Suprapubic skin (tissue), 4 donors: ENCODE measurements at regions not wholly inside any gene's neighbourhood (a gene's known extent, or its start where the extent isn't known, plus 50 kb on each side); places are given as distances from the start of the nearest gene placed in this dataset.

ENCODE experiments used
- DNase-seq, 2 donors: peaks; one replicate each; pipeline ENCODE4 v3.0.0-alpha.2; 2019; ENCODE audit warnings: low spot score in 2 of 2
- H3K27ac ChIP-seq: fragments of 200-600 bp; sonication (generic); one replicate; pipeline ENCODE4 v1.5.1; 2019
- H3K27me3 ChIP-seq: fragments of 200-600 bp; sonication (generic); one replicate; pipeline ENCODE4 v1.5.1; 2019
- H3K36me3 ChIP-seq: fragments of 200-600 bp; sonication (generic); one replicate; pipeline ENCODE4 v1.5.1; 2019
- H3K4me1 ChIP-seq: fragments of 200-600 bp; sonication (generic); one replicate; pipeline ENCODE4 v1.5.1; 2019
- H3K4me3 ChIP-seq: fragments of 200-600 bp; sonication (generic); one replicate; pipeline ENCODE4 v1.5.1; 2019; ENCODE audit warnings: mild to moderate bottlenecking
- H3K9me3 ChIP-seq: fragments of 200-600 bp; sonication (generic); one replicate; pipeline ENCODE4 v1.5.1; 2019
- EP300 ChIP-seq: sonication (generic); formaldehyde crosslinking; IDR thresholded peaks from one replicate; pipeline ENCODE4 v1.6.1; 2017; ENCODE audit warnings: antibody characterized with exemption
- POLR2A ChIP-seq, 2 donors: fragments of 450-650 bp; IDR thresholded peaks; one replicate each; pipeline ENCODE4 v1.6.1; 2017; ENCODE audit warnings: antibody characterized with exemption in 2 of 2, mild to moderate bottlenecking in 2 of 2, moderate library complexity in 2 of 2
- POLR2AphosphoS5 ChIP-seq, 3 donors: sonication (generic); formaldehyde crosslinking; IDR thresholded peaks; one replicate each; pipeline ENCODE4 v1.6.1; 2017; ENCODE audit warnings: antibody characterized with exemption in 3 of 3
- WGBS: methylation state at CpG from one replicate; pipeline ENCODE4 v1.1.5; 2018; 5-methylcytosine and 5-hydroxymethylcytosine counted together
- TF ChIP-seq, protein P1 (sequence below), 2 donors: fragments of 200-600 bp in 1 of 2; fragments of 450-650 bp in 1 of 2; sonication (generic) in 1 of 2; IDR thresholded peaks; one replicate each; pipeline ENCODE4 v1.5.1; 2016 to 2019; ENCODE audit warnings: antibody characterized with exemption in 2 of 2, mild to moderate bottlenecking in 1 of 2, moderate library complexity in 1 of 2

DNA sequence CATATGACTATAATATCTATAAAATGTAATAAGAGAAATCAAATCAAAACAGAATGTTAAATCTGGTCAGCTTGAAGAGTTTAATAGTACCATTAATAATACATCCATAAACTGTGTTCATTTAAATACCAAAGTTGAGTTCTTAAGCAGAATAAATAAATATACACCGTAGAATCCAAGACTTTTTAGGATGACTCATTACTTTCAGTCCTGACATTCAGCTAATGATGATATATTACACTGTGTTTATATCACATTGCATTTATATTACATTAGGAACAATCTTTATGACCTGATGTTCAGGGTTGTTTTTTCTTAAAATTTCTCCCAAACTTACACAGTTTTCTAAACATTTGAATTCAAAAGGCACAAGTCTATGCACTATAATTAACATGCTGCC, 331.3 kb downstream of the SS18 start:
- DNase-seq: no peak
- Histone ChIP-seq H3K4me1 (no peaks in the 10 kb centered on the region), H3K27ac (no peak overlapping the region), H3K36me3 (no peaks in the 10 kb centered on the region), H3K9me3 (no peaks in the 10 kb centered on the region), H3K4me3 (no peak overlapping the region), H3K27me3 (no peaks in the 10 kb centered on the region)
- WGBS: 22% methylated on average over 1 of the region's 1 CpG
- TF ChIP-seq, protein P1, sequence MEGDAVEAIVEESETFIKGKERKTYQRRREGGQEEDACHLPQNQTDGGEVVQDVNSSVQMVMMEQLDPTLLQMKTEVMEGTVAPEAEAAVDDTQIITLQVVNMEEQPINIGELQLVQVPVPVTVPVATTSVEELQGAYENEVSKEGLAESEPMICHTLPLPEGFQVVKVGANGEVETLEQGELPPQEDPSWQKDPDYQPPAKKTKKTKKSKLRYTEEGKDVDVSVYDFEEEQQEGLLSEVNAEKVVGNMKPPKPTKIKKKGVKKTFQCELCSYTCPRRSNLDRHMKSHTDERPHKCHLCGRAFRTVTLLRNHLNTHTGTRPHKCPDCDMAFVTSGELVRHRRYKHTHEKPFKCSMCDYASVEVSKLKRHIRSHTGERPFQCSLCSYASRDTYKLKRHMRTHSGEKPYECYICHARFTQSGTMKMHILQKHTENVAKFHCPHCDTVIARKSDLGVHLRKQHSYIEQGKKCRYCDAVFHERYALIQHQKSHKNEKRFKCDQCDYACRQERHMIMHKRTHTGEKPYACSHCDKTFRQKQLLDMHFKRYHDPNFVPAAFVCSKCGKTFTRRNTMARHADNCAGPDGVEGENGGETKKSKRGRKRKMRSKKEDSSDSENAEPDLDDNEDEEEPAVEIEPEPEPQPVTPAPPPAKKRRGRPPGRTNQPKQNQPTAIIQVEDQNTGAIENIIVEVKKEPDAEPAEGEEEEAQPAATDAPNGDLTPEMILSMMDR (IDR thresholded peaks at IDR 0.05): no peak
- TF ChIP-seq EP300 (no peak), POLR2AphosphoS5 (IDR thresholded peaks at IDR 0.05) (no peak), POLR2A (IDR thresholded peaks at IDR 0.05) (no peak)

DNA sequence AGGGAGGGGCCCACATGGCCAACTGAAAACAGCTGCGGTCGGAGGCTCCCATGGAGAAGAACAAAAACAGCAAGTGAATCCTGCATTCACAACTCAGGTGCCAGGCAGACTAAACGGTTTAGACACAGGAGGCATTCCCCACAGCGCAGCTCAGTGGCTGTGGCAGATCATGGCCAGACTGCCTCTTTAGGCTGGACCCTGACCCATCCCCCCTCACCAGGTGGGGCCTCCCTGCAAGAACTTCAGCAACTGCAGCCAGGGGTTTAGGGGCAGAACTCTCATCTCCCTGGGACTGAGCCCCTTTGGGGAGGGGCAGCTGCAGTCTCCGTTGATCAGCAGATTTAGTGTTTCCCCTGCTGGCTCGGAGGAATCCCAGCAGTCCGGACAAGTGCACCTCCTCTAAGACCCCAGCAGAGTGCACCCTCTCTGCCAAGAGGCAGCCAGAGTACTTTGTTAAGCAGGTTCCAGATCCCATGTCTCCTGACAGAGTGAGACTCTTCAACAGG, 346.7 kb downstream of the SS18 start:
- no peak overlapping the region for H3K27ac ChIP-seq
- H3K27me3 ChIP-seq: no peaks in the 10 kb centered on the region
- no peak overlapping the region for H3K4me3 ChIP-seq
- TF ChIP-seq POLR2AphosphoS5 (IDR thresholded peaks at IDR 0.05): no peak
- no peak for TF ChIP-seq POLR2A (IDR thresholded peaks at IDR 0.05)
- TF ChIP-seq EP300: no peak
- TF ChIP-seq, protein P1 (IDR thresholded peaks at IDR 0.05): no peak
- H3K4me1 ChIP-seq: no peaks in the 10 kb centered on the region
- DNase-seq: no peak
- no peaks in the 10 kb centered on the region for H3K36me3 ChIP-seq
- 69% methylated on average over 7 of the region's 7 CpGs for WGBS
- H3K9me3 ChIP-seq: no peaks in the 10 kb centered on the region

DNA sequence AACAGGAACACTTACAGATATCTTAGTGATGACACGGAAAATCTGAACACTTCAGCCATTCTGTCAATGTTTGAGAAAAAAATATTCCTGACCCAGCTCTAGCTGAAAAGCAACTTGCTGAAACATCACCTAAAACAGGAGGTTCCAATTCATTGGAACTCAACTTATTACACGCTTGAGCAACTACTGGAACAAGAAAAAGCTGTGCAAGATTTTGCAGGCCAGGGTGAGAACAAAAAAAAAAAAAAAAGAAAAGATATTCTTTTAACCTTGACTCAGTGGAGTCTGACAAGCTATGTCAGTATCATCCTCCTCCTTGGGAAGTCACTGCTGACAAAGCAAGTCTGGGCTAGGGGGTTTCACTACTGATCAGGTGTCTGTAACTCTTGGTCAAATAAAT, 351.0 kb downstream of the SS18 start:
- H3K4me1 ChIP-seq: no peaks in the 10 kb centered on the region
- peaks cover 2% of the 10 kb centered on the region for H3K27me3 ChIP-seq
- no peak for DNase-seq
- no peak for TF ChIP-seq POLR2AphosphoS5 (IDR thresholded peaks at IDR 0.05)
- no peak for TF ChIP-seq POLR2A (IDR thresholded peaks at IDR 0.05)
- TF ChIP-seq EP300: no peak
- TF ChIP-seq, protein P1 (IDR thresholded peaks at IDR 0.05): no peak
- H3K9me3 ChIP-seq: no peaks in the 10 kb centered on the region
- 93% methylated on average over 2 of the region's 2 CpGs for WGBS
- H3K27ac ChIP-seq: no peak overlapping the region
- H3K36me3 ChIP-seq: no peaks in the 10 kb centered on the region
- no peak overlapping the region for H3K4me3 ChIP-seq

DNA sequence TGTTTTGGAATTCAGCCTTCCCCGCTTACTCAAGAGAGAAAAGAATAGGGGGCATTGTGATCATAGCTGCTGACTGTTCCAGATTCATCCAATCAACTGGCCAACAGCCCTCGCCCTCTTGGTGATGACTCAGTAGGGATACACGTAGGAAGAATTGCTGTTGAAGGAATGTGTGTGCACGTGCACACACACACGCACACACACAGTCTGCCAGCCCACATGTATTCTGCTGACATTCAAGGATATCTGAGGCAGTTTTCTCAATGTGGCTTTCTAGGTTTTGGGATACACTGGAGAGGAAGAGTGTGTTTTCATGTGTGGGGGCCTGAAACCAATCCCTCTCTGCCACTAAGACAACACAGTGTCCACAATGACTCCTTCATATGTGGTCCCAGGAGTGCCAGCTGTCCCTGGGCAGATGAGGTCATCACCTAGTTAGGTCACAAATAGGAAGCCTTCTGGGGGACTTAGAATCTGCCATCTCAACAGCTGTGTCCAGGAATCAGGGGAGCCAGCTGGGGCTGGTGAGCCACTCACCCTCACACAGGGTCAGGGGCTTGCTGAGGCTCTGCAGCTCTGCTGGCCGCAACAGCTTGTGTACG, 352.6 kb downstream of the SS18 start:
- TF ChIP-seq EP300 (no peak), POLR2A (IDR thresholded peaks at IDR 0.05) (no peak), POLR2AphosphoS5 (IDR thresholded peaks at IDR 0.05) (no peak)
- no peaks in the 10 kb centered on the region for H3K36me3 ChIP-seq
- peaks cover 2% of the 10 kb centered on the region for H3K27me3 ChIP-seq
- H3K4me1 ChIP-seq: no peaks in the 10 kb centered on the region
- no peaks in the 10 kb centered on the region for H3K9me3 ChIP-seq
- no peak for DNase-seq
- no peak overlapping the region for H3K27ac ChIP-seq
- WGBS: 45% methylated on average over 7 of the region's 7 CpGs
- H3K4me3 ChIP-seq: no peak overlapping the region

DNA sequence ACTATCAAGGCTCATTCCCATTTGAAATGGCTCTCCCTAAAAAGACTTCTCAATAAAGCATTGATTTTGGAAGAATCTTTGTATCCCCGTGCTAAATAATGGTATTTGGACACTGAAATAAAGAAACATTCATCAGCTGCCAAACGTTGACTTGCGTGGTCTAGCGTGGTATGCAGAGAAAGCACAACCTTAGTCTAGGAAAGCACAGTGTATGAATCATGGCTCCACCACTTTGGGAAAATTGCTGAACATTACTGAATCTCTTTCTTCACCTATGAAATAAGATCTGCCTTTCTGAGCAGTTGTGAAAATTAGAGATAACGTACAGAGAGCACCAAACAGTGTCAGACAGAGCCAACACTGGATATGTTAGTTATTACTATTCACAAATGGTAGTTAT, 353.9 kb downstream of the SS18 start:
- Histone ChIP-seq H3K27me3 (peaks cover 2% of the 10 kb centered on the region), H3K27ac (no peak overlapping the region), H3K4me3 (no peak overlapping the region), H3K9me3 (no peaks in the 10 kb centered on the region), H3K4me1 (no peaks in the 10 kb centered on the region), H3K36me3 (no peaks in the 10 kb centered on the region)
- TF ChIP-seq POLR2AphosphoS5 (IDR thresholded peaks at IDR 0.05) (no peak), POLR2A (IDR thresholded peaks at IDR 0.05) (no peak), EP300 (no peak)
- TF ChIP-seq, protein P1 (IDR thresholded peaks at IDR 0.05): no peak
- WGBS: 61% methylated on average over 5 of the region's 5 CpGs
- no peak for DNase-seq
